IPS-18c (cell line): ENCODE measurements at regions not wholly inside any gene's neighbourhood (a gene's known extent, or its start where the extent isn't known, plus 50 kb on each side); places are given as distances from the start of the nearest gene placed in this dataset.
"Not testable (repeated sequence)": the region's sequence is repeated elsewhere in the genome, so short reads cannot be mapped to it uniquely, and the experiment has no call there.

Source experiments
- H3K4me3 ChIP-seq: 2 replicates; pipeline ENCODE4 v1.7.0; 2013; ENCODE audit warnings: low read depth, mild to moderate bottlenecking, low read length, moderate library complexity; ENCODE audit not compliant: insufficient read depth
- H3K9me3 ChIP-seq: one replicate; pipeline ENCODE4 v1.6.1; 2013; ENCODE audit warnings: mild to moderate bottlenecking, low read length, moderate library complexity; ENCODE audit not compliant: control insufficient read depth, insufficient read depth

GRCh38 chr3:26960382-26960781 is 337.8 kb downstream of the LRRC3B start:
- Histone ChIP-seq H3K9me3 (no peaks in the 10 kb centered on the region), H3K4me3 (no peak overlapping the region)

DNA sequence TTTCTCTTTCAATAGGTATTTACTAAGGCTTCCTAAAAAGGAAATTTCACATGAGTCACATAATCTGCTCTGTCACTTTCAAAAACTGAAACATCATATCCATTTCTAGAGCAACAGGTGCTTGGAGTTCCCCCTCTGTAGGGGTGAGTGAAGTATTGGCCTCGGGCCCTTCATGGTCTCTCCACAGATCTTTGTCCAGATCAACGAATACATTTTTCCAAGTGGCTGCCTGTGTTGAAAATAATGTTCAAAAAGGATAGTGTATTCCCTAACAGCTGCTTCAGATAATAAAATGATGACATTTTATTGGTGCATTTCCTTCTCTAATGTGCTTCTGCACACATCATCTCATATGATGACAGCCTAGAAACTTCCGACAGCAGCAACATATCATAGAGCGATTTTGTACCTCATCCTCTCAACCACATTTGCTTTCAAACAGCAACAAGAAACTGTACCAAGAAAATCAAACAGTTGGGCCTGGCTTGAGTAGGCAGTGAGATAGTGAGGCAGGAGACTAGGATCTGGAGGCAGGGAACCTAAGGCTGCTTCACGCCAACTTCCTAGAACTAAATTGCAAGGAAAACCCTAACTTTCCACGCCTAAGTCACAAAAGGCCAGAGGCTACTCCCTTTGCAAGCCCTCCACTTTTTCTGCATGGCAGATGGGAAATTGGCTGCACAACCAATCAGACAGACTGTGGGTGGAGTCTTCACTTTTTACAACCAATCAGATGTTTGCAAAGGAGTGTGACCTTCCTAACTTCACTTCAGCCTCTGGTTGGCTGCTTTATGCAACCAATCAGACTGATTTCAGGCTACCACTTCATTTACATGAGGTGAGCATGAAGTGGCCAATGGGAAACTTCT is 340.2 kb downstream of the LRRC3B start:
- Histone ChIP-seq H3K9me3 (no peaks in the 10 kb centered on the region), H3K4me3 (no peak overlapping the region)

DNA sequence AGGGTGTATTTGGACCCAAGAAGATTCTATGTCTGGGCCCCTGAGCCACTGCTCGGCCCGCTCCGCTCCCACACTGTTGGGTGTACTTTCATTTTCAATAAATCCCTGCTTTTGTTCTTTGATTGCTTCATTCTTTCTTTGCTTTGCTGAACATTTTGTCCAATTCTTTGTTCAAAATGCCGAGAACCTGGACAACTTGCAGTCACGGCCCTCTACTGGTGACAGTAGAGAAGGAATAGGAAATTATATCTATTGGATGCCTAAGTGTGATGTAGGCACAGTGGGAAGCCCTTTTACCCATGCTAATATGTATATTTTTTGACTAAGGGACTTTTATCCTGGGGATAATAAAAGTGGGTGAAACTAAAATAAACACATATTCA is 340.8 kb downstream of the LRRC3B start:
- no peak overlapping the region for H3K4me3 ChIP-seq
- no peaks in the 10 kb centered on the region for H3K9me3 ChIP-seq

DNA sequence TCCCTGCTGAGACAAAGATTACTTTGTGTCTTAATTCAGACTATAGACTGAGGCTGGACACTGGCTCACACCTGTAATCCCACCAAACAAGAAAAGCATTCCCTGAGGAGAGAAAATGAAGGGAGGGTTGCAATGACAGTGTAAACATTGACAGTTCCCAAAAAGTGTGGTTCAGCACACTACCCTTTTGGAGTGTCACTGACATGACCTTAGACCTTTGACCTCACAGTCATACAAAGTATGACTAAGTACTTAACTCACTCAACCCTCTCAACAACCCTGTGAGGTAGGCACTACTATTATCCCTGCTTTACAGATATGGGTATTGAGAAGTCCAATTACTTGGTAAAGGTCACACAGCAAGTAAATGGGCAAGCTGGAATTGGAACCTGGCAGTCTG is 341.7 kb downstream of the LRRC3B start:
- Histone ChIP-seq H3K4me3 (no peak overlapping the region), H3K9me3 (no peaks in the 10 kb centered on the region)

DNA sequence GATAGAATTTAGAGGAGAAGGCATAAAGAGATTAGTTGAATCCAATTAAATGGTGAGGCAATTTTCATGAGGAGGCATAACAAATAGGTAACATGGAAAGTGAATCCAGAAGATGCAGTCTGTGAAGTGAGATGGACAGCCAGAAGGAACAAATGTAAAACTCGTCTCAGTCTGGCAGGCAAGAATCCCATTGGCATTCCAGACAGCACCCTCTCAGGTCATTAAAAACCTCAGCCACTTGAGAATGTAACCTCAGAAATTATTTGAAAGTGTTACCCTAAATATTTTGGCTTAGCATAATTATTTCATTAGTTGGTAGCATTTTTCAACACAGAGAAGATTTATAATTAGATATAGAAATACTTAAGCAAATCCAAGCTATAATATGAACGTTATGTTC is 342.3 kb downstream of the LRRC3B start:
- no peaks in the 10 kb centered on the region for H3K9me3 ChIP-seq
- no peak overlapping the region for H3K4me3 ChIP-seq

- Histone ChIP-seq H3K9me3 (no peaks in the 10 kb centered on the region), H3K4me3 (no peak overlapping the region)
Observed at GRCh38 chr3:26967501-26967900, 344.9 kb downstream of the LRRC3B start.

DNA sequence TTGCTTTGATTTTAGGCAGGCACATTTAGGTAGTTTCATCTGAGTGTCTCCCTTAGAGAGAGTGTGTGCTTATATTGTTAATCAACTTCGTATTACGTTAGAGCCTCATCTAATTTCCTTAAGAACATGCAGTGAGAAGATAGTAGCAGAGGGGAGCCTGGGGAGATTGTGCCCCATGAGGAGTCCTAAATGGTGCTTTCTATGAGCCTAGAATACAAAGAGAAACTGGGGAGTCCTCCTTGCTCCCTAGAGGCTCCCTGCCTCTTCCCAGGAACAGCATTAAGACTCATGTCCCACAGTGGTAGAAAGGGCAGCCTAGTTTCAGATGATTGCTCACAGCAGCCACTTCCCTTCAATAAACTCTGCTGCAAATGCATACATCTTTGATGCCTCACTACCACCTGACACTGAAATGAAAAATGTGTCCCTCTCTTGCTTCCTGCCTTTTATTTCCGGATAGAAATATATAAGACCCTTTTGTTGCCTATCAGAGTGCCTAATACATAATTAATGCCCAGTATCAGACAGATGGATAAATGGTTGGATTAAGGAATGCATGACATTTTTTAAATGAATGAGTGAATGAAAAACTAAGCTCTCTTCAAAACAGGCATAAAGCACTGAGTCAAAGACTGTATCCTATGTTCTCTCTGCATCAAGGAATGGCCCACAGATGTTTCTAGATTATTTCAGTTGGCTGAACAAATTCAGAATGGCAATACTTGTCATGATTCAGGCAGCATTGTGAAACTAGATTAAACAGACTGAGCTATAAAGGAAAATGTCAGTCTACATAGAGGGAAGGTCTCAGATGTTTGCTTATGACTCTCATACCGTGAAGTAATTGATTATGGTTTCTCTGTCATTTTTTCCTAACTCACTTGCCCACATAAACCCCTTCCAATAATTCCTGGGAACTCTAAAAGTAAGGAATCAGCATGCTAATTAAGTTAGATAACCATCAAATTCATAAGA is 362.1 kb downstream of the LRRC3B start:
- no peak overlapping the region for H3K4me3 ChIP-seq
- H3K9me3 ChIP-seq, result no peaks in the 10 kb centered on the region

DNA sequence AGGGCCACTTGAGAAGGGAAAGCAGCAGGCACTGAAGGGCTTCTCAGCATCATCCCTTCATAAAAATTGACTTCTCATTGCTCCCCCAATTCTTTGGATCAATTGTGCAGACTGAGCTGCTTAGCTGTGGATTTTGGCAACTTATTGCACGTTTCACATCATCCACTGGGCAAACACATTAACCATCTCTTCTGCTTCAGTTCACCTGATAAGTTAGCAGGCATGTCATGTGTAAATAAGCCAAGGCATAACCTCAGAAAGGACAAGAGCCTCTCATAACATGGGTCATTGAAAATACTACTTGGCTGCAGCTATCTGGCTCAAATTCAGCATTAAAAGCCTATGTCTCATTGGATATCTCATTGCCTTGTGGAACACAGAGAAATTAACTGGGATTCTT is 366.5 kb downstream of the LRRC3B start:
- Histone ChIP-seq H3K4me3 (no peak overlapping the region), H3K9me3 (no peaks in the 10 kb centered on the region)

DNA sequence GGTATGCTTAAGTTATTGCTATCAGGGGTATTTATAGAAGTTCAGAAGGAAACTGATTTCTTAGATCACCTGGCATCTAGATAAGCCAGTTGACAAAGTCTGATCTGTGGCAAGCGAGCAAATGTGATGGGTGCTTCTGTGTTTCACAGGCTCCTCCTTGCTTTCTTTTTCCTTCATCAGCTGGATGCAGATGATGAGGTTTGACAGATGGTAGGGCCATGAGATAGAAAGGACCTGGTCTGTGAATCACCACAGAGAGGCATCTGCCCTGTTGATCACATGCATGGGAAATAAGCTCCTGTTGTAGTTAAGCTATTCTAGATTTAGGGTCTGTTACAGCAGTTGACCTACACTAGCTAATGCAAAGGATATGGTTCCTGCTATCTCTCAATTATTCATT is 372.0 kb downstream of the NEK10 start:
- H3K9me3 ChIP-seq, result no peaks in the 10 kb centered on the region
- no peak overlapping the region for H3K4me3 ChIP-seq

- H3K9me3 ChIP-seq, result peaks cover 2% of the 10 kb centered on the region
- H3K4me3 ChIP-seq, result no peak overlapping the region
Observed at GRCh38 chr3:27010834-27011233, 358.3 kb downstream of the NEK10 start.

- no peaks in the 10 kb centered on the region for H3K9me3 ChIP-seq
- H3K4me3 ChIP-seq, result no peak overlapping the region
Observed at GRCh38 chr3:27022096-27022761, 347.0 kb downstream of the NEK10 start.

GRCh38 chr3:27024493-27024892 is 344.7 kb downstream of the NEK10 start:
- Histone ChIP-seq H3K9me3 (no peaks in the 10 kb centered on the region), H3K4me3 (no peak overlapping the region)

- no peaks in the 10 kb centered on the region for H3K9me3 ChIP-seq
Observed at GRCh38 chr3:27025718-27026117, 343.5 kb downstream of the NEK10 start.

DNA sequence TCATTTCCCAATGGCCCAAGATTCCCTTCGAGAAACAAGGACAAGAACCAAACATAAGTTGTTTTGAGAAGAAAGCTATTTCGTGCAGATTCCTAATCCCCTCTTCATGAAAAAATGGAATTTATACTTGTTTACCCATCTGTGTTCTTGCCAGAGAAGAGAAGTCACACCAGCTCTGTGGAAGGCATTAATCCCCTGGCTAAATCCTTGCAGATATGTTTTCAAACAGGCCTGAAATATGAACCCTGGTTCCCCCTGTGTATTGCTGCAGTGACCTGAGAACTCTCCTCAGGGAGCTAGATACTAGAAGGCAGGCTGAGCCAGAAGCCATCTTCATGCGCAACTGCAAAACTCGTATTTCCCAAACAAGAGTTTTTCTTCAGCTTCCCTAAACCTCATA is 337.7 kb downstream of the NEK10 start:
- no peaks in the 10 kb centered on the region for H3K9me3 ChIP-seq
- no peak overlapping the region for H3K4me3 ChIP-seq

More at GRCh38 chr3:27025718-27026117, 343.5 kb downstream of the NEK10 start:
- H3K4me3 ChIP-seq, result no peak overlapping the region

DNA sequence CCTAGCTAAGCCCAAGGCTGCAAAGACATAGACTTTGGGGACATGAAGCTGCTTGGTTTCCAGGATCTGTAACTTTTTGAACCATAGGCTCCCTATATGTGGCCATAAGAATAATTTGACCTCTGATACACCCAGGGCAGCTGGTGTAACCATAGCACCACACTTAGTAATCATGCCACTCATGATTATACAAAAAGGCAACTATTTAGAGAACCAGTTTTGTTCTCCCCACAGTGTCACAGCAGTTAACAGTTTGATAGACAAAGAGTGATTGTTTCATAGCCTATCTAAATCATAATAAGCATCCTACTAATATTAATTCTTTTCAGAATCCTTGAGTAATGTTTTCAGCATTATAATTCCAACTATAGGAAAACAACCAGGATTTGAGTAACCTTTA is 334.9 kb downstream of the NEK10 start:
- H3K4me3 ChIP-seq, result no peak overlapping the region
- no peaks in the 10 kb centered on the region for H3K9me3 ChIP-seq

- H3K9me3 ChIP-seq, result no peaks in the 10 kb centered on the region
- no peak overlapping the region for H3K4me3 ChIP-seq
Observed at GRCh38 chr3:27040674-27041073, 328.5 kb downstream of the NEK10 start.

- H3K4me3 ChIP-seq, H3K9me3 ChIP-seq: not testable (repeated sequence)
Observed at GRCh38 chr3:27042541-27042940, 326.6 kb downstream of the NEK10 start.
